ENCODE measurements at regions not wholly inside any gene's neighbourhood (a gene's known extent, or its start where the extent isn't known, plus 50 kb on each side); places are given as distances from the start of the nearest gene placed in this dataset.

- TF ChIP-seq CTCF (IDR thresholded peaks at IDR 0.05) = no peak
- TF ChIP-seq EZH2 (IDR thresholded peaks at IDR 0.05; ENCODE audit: borderline replicate concordance, insufficient read depth, low read depth, low read length, poor library complexity, severe bottlenecking) = no peak
Measured at GRCh38 chr11:90884181-90884580, 661.3 kb upstream of the CHORDC1 start.
